NCI-H1105 (cell line): ENCODE measurements at regions not wholly inside any gene's neighbourhood (a gene's known extent, or its start where the extent isn't known, plus 50 kb on each side); places are given as distances from the start of the nearest gene placed in this dataset.

Experiments used
- DNase-seq: peaks from one replicate; lab custom pipeline; 2025; lab: John Stamatoyannopoulos, UW

DNA sequence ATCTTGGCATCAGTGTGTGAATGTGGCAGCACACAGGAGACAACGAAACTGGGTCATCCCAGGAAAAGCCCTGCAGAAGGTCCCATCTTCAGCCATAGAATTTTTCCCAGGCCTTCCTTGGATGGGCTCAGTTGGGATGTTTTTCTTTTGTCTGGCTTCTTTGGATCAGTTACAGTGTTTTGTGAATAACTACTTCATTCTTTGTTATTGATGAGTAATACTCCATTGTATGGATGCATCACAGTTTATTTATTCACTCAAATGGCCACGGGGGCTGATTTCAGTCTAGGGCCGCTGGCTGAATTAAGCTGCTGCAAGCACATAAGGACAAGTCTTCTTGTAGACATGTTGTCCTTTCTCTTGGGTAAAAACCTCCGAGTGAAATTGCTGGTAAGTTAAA, 81.3 kb upstream of the CD93 start:
- DNase-seq = no peak

DNA sequence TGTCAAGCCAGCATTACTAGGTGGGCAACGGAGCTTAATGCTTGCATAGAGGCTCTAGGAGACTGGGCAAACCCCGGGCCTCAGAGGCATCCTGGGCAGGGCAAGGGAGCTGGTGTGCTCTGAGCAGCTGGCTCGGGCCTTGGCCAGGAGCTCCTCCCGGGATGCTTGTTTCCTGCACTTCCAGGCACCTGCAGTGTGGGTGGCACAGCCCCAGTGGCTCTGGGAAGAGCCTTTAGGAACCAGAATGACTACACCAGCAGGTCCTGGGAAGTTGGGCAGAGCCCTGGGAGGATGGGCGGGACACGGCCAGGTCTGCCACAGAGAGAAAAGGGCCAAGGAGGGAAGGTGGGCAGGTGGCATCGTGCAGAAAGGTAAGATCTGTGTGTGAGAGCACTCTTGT, 80.4 kb upstream of the CD93 start:
- no peak for DNase-seq

GRCh38 chr20:23165964-23166363, 79.8 kb upstream of the CD93 start:
- DNase-seq = no peak

- DNase-seq = no peak
These were observed 79.2 kb upstream of the CD93 start for GRCh38 chr20:23165307-23165750.

- no peak for DNase-seq
These were observed 78.1 kb upstream of the CD93 start for GRCh38 chr20:23164176-23164601.

DNA sequence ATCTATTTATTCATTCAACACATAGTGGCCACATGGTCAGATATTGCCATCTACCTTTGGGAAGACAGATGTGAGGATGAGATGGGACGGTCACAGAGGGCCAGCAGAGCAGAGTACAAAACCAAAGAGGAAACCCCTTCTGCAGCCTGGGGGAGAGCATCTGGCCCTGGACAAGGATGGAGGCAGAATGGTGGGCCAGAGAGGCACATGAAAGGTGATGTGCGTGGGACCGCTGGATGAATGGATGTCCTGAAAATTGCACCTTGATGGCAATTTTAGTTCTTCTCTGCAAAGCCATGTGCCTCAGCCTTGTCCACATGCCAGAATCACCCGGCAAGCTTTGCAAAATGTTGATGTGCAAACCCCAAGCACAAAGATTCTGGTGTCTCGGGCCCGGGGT, 77.4 kb upstream of the CD93 start:
- DNase-seq = no peak

DNA sequence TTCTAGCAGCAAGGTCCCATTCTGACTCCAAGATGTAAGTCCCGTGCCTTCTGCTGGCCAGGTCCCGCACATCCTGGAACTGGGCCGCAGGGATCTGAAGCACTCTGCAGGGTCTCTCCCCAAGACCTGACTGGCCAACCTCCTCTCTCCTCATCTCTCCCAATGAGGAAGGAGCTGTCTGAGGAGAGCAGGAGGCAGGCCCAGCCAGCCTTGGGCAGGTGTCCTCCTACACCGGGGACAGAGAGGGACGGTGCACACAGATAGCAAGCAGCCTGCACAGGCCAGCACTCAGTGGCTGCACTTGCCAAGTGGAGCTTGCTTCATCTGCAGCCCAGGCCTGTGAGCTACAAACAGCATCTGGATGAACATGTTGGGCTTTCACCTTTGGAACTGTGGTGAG, 76.8 kb upstream of the CD93 start:
- no peak for DNase-seq

DNA sequence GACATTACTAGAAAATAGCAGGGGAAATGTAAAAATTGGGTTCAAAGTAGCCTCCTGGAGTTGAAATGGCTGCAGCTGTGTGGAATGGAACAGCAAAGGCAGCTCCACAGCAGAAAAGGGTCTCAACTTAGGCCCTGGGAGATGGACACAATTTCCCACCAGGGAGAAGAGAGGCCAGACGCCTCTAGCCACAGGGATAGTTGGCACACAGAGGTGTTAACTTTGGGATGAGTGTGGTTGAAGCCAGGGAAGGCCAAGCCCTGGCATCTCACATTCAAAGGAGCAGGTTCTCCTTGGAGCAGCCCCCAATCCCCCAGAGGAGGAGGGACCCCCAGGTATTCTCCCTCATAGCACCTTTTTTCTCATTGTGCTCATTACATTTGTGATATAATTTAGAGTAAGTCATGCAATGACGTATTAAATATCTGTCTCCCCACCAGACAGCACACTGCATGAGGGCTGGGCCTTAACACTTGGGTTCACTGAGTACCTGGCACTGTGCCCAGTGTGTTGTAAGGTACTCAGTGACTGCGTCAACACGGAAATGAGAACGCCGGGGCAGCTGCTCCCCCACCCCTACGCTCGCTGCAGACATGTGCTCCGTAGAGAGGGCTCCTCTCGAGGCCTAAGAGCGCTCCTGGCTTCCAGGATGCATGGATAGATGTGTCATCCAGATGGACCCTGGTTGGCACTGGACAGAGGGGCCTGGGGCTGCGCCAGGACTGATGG, 76.0 kb upstream of the CD93 start:
- peak; percentile 84 for DNase-seq

- no peak for DNase-seq
These were observed 75.2 kb upstream of the CD93 start for GRCh38 chr20:23161244-23161891.

- no peak for DNase-seq
These were observed 74.6 kb upstream of the CD93 start for GRCh38 chr20:23160536-23161243.

GRCh38 chr20:23159947-23160318, 73.8 kb upstream of the CD93 start:
- DNase-seq = no peak

DNA sequence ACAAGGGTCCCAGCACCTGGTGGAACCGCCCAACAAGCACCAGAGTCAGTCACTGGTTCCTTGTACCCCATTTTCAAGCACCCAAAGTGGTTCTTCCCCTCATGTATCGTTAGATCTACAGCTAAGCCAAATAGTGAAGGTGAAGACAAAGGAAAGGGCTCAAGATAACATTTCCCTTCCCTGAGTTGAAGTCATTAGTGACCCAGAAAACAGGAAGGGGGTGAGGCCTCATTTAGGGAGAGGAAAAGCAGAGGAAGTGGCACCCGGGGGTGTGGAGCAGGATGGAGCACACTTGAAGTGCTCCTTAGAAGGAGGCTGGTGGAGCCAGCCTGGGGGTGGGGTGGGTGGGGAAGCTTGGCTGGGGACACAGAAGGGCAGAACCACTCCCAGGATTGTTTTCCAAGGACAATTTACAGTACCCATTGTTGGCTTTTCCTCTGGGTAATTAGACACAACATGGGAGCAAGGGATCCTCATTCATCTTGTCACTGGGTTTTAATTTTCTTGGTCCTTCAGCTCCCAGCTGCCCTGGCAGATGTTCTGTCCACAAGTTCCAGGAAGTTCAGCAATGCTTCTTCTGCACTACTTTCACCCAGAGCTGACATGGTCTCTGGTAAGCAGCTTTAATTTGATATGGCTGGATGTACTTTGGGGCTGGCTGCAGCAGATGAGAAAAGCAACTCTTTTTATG, 73.3 kb upstream of the CD93 start:
- no peak for DNase-seq

DNA sequence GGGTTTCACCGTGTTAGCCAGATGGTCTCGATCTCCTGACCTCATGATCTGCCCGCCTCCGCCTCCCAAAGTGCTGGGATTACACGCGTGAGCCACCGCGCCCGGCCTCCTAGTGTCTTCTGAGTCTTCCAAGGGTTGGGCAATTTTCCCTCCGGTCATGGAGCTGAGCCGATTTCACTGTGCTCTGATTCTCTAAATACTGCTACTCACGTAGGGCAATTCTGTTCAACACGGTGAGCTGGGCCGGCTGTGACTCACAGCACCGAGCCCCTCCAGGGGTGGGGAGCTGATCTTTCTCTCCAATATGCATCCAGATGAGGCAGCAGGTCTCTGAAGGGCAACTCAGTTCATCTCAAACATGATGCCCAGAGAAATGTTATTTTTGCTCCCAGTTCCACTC, 71.6 kb upstream of the CD93 start:
- DNase-seq = no peak

DNA sequence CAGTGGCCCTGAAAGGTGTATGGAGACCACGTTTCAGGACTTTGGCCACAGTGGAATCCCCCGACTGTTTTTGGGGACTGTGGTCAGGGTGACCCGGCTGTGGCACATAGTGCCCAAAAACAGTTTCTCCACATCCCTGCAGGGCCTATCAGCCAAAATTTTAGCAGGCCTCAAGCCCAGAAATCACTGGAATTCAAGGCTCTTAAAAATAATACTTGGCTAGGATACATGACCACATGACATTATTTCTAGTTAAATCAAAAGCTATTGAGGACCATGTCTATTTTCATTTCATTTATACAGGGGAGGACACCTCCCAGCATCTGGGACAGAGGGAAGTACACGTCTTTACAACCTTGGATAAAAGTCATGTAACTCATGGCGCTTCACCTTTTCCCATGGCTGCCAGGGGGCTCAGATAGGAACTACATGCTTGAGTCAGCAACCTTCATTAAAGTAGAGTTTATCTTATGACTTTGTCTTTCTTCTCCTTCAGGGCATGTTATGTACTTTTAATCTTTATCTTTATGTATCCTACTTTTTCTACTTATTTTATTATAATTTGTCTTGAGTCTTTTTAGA, 70.8 kb upstream of the CD93 start:
- DNase-seq = no peak

- DNase-seq = no peak
These were observed 70.2 kb upstream of the CD93 start for GRCh38 chr20:23156170-23156841.

DNA sequence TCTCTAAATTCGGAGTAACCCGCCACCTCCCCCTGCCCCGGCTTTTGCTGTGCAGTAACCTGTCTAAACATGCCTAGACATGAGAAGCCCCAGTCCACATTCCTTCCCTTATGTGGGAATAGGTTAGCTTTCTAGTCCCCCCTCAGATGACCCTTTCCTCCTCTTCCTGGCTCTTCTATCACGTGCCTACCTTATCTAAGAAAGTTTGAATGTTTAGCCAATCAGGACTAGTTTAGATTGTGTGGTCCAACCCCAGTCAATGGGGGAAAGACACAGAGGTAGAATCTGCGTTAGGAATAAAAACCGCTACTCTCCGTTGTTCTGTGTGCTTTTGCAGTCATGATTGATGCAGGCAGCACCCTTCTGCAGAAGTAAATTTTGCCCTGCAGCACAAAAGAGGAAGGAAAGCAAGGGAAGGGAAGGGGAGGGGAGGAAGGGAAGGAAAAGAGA, 69.0 kb upstream of the CD93 start:
- no peak for DNase-seq

DNA sequence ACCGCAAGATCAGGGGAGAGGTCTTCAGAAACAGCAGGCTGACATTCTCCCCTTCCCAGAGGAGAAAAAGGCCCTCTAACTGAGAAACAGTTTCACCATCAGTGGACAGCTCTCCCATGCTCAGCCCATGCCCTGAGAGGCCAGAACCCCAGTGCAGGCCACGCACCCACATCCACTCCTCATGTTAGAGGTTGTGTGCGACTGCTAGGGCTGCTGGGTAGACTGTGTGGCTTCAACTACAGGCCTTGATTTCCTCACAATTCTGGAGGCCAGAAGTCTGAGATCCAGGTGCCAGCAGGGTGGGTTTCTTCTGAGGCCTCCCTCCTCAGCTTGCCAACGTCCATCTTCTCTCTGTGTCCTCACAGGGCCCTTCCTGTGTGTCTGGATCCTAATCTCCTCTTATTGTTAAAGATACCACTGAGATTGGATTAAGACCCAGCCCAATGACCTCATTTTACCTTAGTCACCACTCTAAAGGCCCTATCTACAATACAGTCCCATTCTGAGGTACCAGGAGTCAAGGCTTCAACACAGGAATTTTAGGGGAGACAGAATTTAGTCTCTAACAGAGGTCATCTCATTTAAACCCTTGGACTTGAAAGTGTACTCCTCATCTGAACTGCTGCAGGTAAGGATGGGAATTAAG, 67.7 kb upstream of the CD93 start:
- DNase-seq = no peak

DNA sequence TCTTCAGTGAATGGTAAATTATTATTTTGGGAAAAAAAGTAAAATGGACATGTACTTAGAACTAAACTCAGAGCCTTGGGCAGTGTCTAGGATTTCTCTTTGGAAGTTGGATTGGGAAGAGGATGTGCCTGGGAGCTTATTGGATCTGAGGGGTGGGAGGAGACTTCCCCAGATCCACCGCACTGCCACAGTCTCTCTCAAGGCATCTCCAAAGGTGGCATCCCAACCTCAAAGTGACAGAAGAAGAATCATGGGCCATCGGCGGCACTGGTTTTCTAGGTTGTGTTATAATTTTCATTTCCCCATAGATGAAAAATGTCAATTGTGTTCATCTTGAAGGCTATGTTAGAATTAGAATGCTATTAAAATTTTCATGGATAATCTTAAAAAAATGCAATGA, 66.8 kb upstream of the CD93 start:
- DNase-seq = no peak

DNA sequence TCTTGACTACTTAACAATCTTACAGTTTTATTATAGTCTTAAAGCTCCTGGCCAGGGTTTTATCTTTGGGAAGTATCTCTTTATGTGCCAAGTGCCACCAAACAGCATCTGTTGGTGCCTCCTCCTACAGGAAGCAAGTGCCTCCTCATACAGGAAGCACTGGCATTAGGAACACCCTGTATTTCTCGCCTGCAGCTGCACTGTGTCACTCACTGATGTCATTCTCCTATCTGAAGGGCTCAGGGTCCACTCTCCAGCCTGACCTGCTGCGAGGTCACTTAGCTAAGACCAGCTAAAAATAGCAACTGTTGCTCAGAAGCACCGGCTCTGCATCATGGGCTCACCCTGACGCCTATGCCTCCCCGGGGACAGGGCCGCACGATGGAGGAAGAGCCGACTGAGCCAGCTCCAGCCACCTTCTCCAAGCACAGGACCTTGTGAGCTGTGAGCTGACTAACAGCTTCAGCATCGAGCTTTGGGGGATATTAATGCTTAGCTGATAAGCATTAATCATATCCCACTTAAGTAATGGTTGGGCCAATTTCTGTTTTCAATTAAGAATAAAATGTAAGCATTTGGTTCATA, 66.3 kb upstream of the CD93 start:
- no peak for DNase-seq

DNA sequence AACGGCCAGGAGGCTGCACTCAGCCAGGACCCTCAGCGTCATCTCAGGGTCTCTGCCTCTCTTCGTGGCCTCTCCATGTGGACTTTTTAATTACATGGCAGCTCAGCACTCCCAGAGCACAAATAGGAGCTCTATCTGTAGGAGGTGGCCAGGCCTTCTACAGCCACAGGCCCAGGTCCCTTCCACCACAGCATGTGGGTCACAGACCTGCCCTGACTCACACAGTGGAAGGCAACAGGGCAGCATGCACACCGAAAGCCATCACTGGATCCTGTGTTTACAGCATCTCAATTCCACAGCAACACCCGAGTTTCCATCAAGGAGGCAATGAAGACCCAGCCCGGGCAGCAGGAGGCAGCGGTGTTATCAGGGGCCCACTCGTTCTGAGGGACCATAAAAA, 65.8 kb upstream of the CD93 start:
- no peak for DNase-seq
